GM23248 (cell line): ENCODE measurements at regions not wholly inside any gene's neighbourhood (a gene's known extent, or its start where the extent isn't known, plus 50 kb on each side); places are given as distances from the start of the nearest gene placed in this dataset.

ENCODE experiments used
- DNase-seq: peaks from one replicate; pipeline ENCODE4 v3.0.0-alpha.2; 2015
- H2AFZ ChIP-seq: fragments of 200-600 bp; sonication (generic); 2 replicates; pipeline ENCODE4 v1.6.1; 2016; ENCODE audit warnings: antibody characterized with exemption
- H3F3A ChIP-seq: fragments of 200-600 bp; sonication (generic); 2 replicates; pipeline ENCODE4 v1.6.1; 2016; ENCODE audit warnings: mild to moderate bottlenecking, antibody characterized with exemption, mixed run types; ENCODE audit not compliant: insufficient read depth
- H3K27ac ChIP-seq: fragments of 200-600 bp; sonication (generic); 2 replicates; pipeline ENCODE4 v1.5.1; 2016; ENCODE audit warnings: mild to moderate bottlenecking
- H3K27me3 ChIP-seq: fragments of 200-600 bp; sonication (generic); replicated peaks from 2 replicates; pipeline ENCODE4 v1.6.1; 2016; ENCODE audit warnings: mild to moderate bottlenecking; ENCODE audit not compliant: insufficient read depth
- H3K36me3 ChIP-seq: fragments of 200-600 bp; sonication (generic); 2 replicates; pipeline ENCODE4 v1.6.1; 2016; ENCODE audit warnings: low read depth, mild to moderate bottlenecking
- H3K4me1 ChIP-seq: fragments of 200-600 bp; sonication (generic); 2 replicates; pipeline ENCODE4 v1.6.1; 2016; ENCODE audit warnings: mild to moderate bottlenecking; ENCODE audit not compliant: insufficient read depth
- H3K4me2 ChIP-seq: fragments of 200-600 bp; sonication (generic); one replicate; pipeline ENCODE4 v1.6.1; 2016; ENCODE audit warnings: mild to moderate bottlenecking; ENCODE audit not compliant: unreplicated experiment
- H3K4me3 ChIP-seq: fragments of 200-600 bp; sonication (generic); 2 replicates; pipeline ENCODE4 v1.5.1; 2016; ENCODE audit warnings: mild to moderate bottlenecking
- H3K79me2 ChIP-seq: fragments of 200-600 bp; sonication (generic); 2 replicates; pipeline ENCODE4 v1.6.1; 2016; ENCODE audit warnings: mild to moderate bottlenecking; ENCODE audit not compliant: insufficient read depth
- H3K9ac ChIP-seq: fragments of 200-600 bp; sonication (generic); 2 replicates; pipeline ENCODE4 v1.6.1; 2016; ENCODE audit warnings: mild to moderate bottlenecking
- H3K9me2 ChIP-seq: fragments of 200-600 bp; sonication (generic); 2 replicates; pipeline ENCODE4 v1.6.1; 2016; ENCODE audit warnings: mixed run types, mild to moderate bottlenecking, moderate library complexity; ENCODE audit not compliant: insufficient read depth
- H3K9me3 ChIP-seq: fragments of 200-600 bp; sonication (generic); one replicate; pipeline ENCODE4 v1.6.1; 2017; ENCODE audit warnings: low read depth
- H4K20me1 ChIP-seq: fragments of 200-600 bp; sonication (generic); 2 replicates; pipeline ENCODE4 v1.6.0; 2016; ENCODE audit not compliant: insufficient read depth
- EZH2 ChIP-seq: fragments of 200-600 bp; sonication (generic); IDR thresholded peaks from 2 replicates; pipeline ENCODE4 v1.6.1; 2018; ENCODE audit warnings: antibody characterized with exemption, mild to moderate bottlenecking; ENCODE audit not compliant: insufficient read depth, poor library complexity, severe bottlenecking
- EZH2phosphoT487 ChIP-seq: fragments of 200-600 bp; sonication (generic); IDR thresholded peaks from 2 replicates; pipeline ENCODE4 v1.6.1; 2018; ENCODE audit warnings: antibody characterized with exemption, moderate library complexity, mild to moderate bottlenecking, low read depth; ENCODE audit not compliant: insufficient read depth
- WGBS, 2 experiments: methylation state at CpG; one replicate each; pipeline ENCODE4 v1.1.6; 2015 to 2017; ENCODE audit warnings: low lambda C conversion rate in 2 of 2, low coverage in 1 of 2; ENCODE audit errors: missing lambda C conversion rate in 2 of 2; 5-methylcytosine and 5-hydroxymethylcytosine counted together
- in situ Hi-C: fragments of 300-500 bp; cut with MboI; formaldehyde crosslinking; loops from 2 replicates; pipeline ENCODE4 v1.15.0; 2020

- TF ChIP-seq EZH2phosphoT487 (no peak), EZH2 (no peak)
- H3K4me2 ChIP-seq = no peak overlapping the region
- no peaks in the 10 kb centered on the region for H3K79me2 ChIP-seq
- no peaks in the 10 kb centered on the region for H4K20me1 ChIP-seq
- no peak overlapping the region for H3K9ac ChIP-seq
- no peak overlapping the region for H3K4me3 ChIP-seq
- 64 to 65% methylated on average over 4 of the region's 4 CpGs for WGBS, 2 experiments
- peaks cover 4% of the 10 kb centered on the region; the same call in 1 of the 2 replicates for H3F3A ChIP-seq
- no peaks in the 10 kb centered on the region for H3K27me3 ChIP-seq
- H3K36me3 ChIP-seq = no peaks in the 10 kb centered on the region
- H3K9me2 ChIP-seq = no peaks in the 10 kb centered on the region
- H3K27ac ChIP-seq = no peak overlapping the region
- no peak for DNase-seq
- no peak overlapping the region for H2AFZ ChIP-seq
- H3K4me1 ChIP-seq = peaks cover 10% of the 10 kb centered on the region
- H3K9me3 ChIP-seq = no peaks in the 10 kb centered on the region
- in situ Hi-C loops = no loop called here
Observed at GRCh38 chr7:116093516-116094301, 63.1 kb upstream of the TFEC start.

- no peaks in the 10 kb centered on the region for H3K9me2 ChIP-seq
- 70 to 77% methylated on average over 2 of the region's 2 CpGs for WGBS, 2 experiments
Observed at GRCh38 chr7:116095396-116095795, 64.8 kb upstream of the TFEC start.

GRCh38 chr7:116097365-116098009 is 66.9 kb upstream of the TFEC start:
- Histone ChIP-seq H3K9me3 (no peaks in the 10 kb centered on the region), H3K36me3 (no peaks in the 10 kb centered on the region), H3F3A (peaks cover 15% of the 10 kb centered on the region; the same call in 1 of the 2 replicates), H3K9me2 (no peaks in the 10 kb centered on the region), H3K4me2 (peak overlapping the region; percentile 17), H3K9ac (no peak overlapping the region), H3K4me1 (peaks cover 29% of the 10 kb centered on the region), H2AFZ (peak overlapping the region; percentile 57), H3K79me2 (no peaks in the 10 kb centered on the region), H3K27me3 (no peaks in the 10 kb centered on the region), H4K20me1 (no peaks in the 10 kb centered on the region), H3K4me3 (no peak overlapping the region), H3K27ac (peak overlapping the region; percentile 68)
- in situ Hi-C loops = no loop called here
- DNase-seq = peak; percentile 89
- 36 to 37% methylated on average over 4 of the region's 4 CpGs for WGBS, 2 experiments
- TF ChIP-seq EZH2phosphoT487 (no peak), EZH2 (no peak)

More at GRCh38 chr7:116095396-116095795, 64.8 kb upstream of the TFEC start:
- Histone ChIP-seq H3F3A (peaks cover 4% of the 10 kb centered on the region; the same call in 1 of the 2 replicates), H2AFZ (no peak overlapping the region), H3K9ac (no peak overlapping the region), H3K4me3 (no peak overlapping the region), H3K27ac (no peak overlapping the region), H3K4me2 (no peak overlapping the region), H3K79me2 (no peaks in the 10 kb centered on the region), H3K27me3 (no peaks in the 10 kb centered on the region), H3K36me3 (no peaks in the 10 kb centered on the region), H3K4me1 (peaks cover 10% of the 10 kb centered on the region), H4K20me1 (no peaks in the 10 kb centered on the region), H3K9me3 (no peaks in the 10 kb centered on the region)
- DNase-seq = no peak
- in situ Hi-C loops = no loop called here
- no peak for TF ChIP-seq EZH2phosphoT487
- TF ChIP-seq EZH2 = no peak

- Histone ChIP-seq H4K20me1 (no peaks in the 10 kb centered on the region), H3K9ac (no peak overlapping the region), H3K4me3 (no peak overlapping the region), H3K27ac (no peak overlapping the region), H3K36me3 (no peaks in the 10 kb centered on the region), H3K4me1 (peaks cover 30% of the 10 kb centered on the region), H3K9me2 (no peaks in the 10 kb centered on the region), H3K4me2 (no peak overlapping the region), H2AFZ (no peak overlapping the region), H3F3A (peaks cover 15% of the 10 kb centered on the region; the same call in 1 of the 2 replicates), H3K9me3 (no peaks in the 10 kb centered on the region), H3K79me2 (no peaks in the 10 kb centered on the region), H3K27me3 (no peaks in the 10 kb centered on the region)
- no peak for DNase-seq
- in situ Hi-C loops = no loop called here
- WGBS, 2 experiments = 91 to 93% methylated on average over 11 to 12 of the region's 12 CpGs
- TF ChIP-seq EZH2 (no peak), EZH2phosphoT487 (no peak)
Observed at GRCh38 chr7:116098175-116098574, 67.6 kb upstream of the TFEC start.
